GM23338 (cell line): ENCODE measurements at regions not wholly inside any gene's neighbourhood (a gene's known extent, or its start where the extent isn't known, plus 50 kb on each side); places are given as distances from the start of the nearest gene placed in this dataset.
"Not testable (repeated sequence)": the region's sequence is repeated elsewhere in the genome, so short reads cannot be mapped to it uniquely, and the experiment has no call there.

Experiments used
- ATAC-seq: fragments of 200-7000 bp; cut with Tn5 transposase; 3 replicates; pipeline ENCODE4 v1.9.1; 2020
- DNase-seq: peaks from one replicate; pipeline ENCODE4 v3.0.0-alpha.2; 2015; ENCODE audit warnings: low spot score
- H2AFZ ChIP-seq: fragments of 200-600 bp; sonication (generic); 2 replicates; pipeline ENCODE4 v1.8.0; 2016; ENCODE audit warnings: antibody characterized with exemption, mild to moderate bottlenecking, moderate library complexity
- H3F3A ChIP-seq: fragments of 200-600 bp; sonication (generic); replicated peaks from 2 replicates; pipeline ENCODE4 v1.8.0; 2017; ENCODE audit warnings: antibody characterized with exemption, mixed run types, low read depth
- H3K27ac ChIP-seq: fragments of 200-600 bp; sonication (generic); 2 replicates; pipeline ENCODE4 v1.6.1; 2016; ENCODE audit warnings: low read depth
- H3K27me3 ChIP-seq: fragments of 200-600 bp; sonication (generic); 2 replicates; pipeline ENCODE4 v1.8.0; 2016; ENCODE audit warnings: mild to moderate bottlenecking, mixed run types, moderate library complexity; ENCODE audit not compliant: insufficient read depth
- H3K36me3 ChIP-seq: fragments of 200-600 bp; sonication (generic); 2 replicates; pipeline ENCODE4 v1.8.0; 2016; ENCODE audit warnings: mild to moderate bottlenecking; ENCODE audit not compliant: insufficient read depth
- H3K4me1 ChIP-seq: fragments of 200-600 bp; sonication (generic); 2 replicates; pipeline ENCODE4 v1.8.0; 2016; ENCODE audit warnings: mild to moderate bottlenecking, moderate library complexity; ENCODE audit not compliant: insufficient read depth
- H3K4me2 ChIP-seq: fragments of 200-600 bp; sonication (generic); 2 replicates; pipeline ENCODE4 v1.7.1; 2017; ENCODE audit warnings: mixed run types
- H3K4me3 ChIP-seq: fragments of 200-600 bp; sonication (generic); 2 replicates; pipeline ENCODE4 v1.6.1; 2016; ENCODE audit warnings: mixed run types
- H3K79me2 ChIP-seq: fragments of 200-600 bp; sonication (generic); replicated peaks from 2 replicates; pipeline ENCODE4 v1.8.0; 2017; ENCODE audit warnings: mild to moderate bottlenecking; ENCODE audit not compliant: insufficient read depth
- H3K9me2 ChIP-seq: fragments of 200-600 bp; sonication (generic); 2 replicates; pipeline ENCODE4 v1.8.0; 2017; ENCODE audit not compliant: insufficient read depth
- H4K20me1 ChIP-seq: fragments of 200-600 bp; sonication (generic); replicated peaks from 2 replicates; pipeline ENCODE4 v1.8.0; 2017; ENCODE audit warnings: mild to moderate bottlenecking; ENCODE audit not compliant: insufficient read depth
- H3K27ac Mint-ChIP-seq: 2 replicates; pipeline ENCODE4 v1.8.0; 2020; ENCODE audit warnings: inconsistent platforms, mild to moderate bottlenecking, moderate library complexity, mixed read lengths
- H3K27me3 Mint-ChIP-seq: 3 replicates; pipeline ENCODE4 v1.8.0; 2022; ENCODE audit warnings: low read depth, mild to moderate bottlenecking, moderate library complexity, mixed read lengths, inconsistent platforms; ENCODE audit not compliant: insufficient read depth, poor library complexity
- H3K36me3 Mint-ChIP-seq: 3 replicates; pipeline ENCODE4 v1.8.0; 2021; ENCODE audit warnings: low read depth, mild to moderate bottlenecking, inconsistent platforms, moderate library complexity, mixed read lengths
- H3K4me1 Mint-ChIP-seq: 3 replicates; pipeline ENCODE4 v1.8.0; 2020; ENCODE audit warnings: mild to moderate bottlenecking, inconsistent platforms, mixed read lengths
- H3K4me3 Mint-ChIP-seq: 3 replicates; pipeline ENCODE4 v1.8.0; 2021; ENCODE audit warnings: moderate library complexity, mild to moderate bottlenecking, inconsistent platforms, mixed read lengths
- H3K9me3 Mint-ChIP-seq: 3 replicates; pipeline ENCODE4 v1.8.0; 2020; ENCODE audit warnings: moderate library complexity, mild to moderate bottlenecking, inconsistent platforms, mixed read lengths
- CREB1 ChIP-seq: fragments of 250-450 bp; sonication (Bioruptor Pico); IDR thresholded peaks from 2 replicates; pipeline ENCODE4 v1.5.0; 2020; ENCODE audit warnings: low read depth, mild to moderate bottlenecking, moderate library complexity
- EZH2 ChIP-seq: fragments of 200-600 bp; sonication (generic); IDR thresholded peaks from one replicate; pipeline ENCODE4 v1.8.0; 2017; ENCODE audit warnings: antibody characterized with exemption, mild to moderate bottlenecking, low read depth; ENCODE audit not compliant: unreplicated experiment
- POLR2AphosphoS5 ChIP-seq: IDR thresholded peaks from 2 replicates; pipeline ENCODE4 v1.6.1; 2016; ENCODE audit warnings: antibody characterized with exemption, low read depth
- STAT1 ChIP-seq: IDR thresholded peaks from one replicate; pipeline ENCODE4 v1.6.1; 2016; ENCODE audit warnings: antibody characterized with exemption; ENCODE audit not compliant: unreplicated experiment
- ZNF331 ChIP-seq: fragments of 250-450 bp; sonication (Bioruptor Pico); IDR thresholded peaks from 2 replicates; pipeline ENCODE4 v1.5.0; 2020; ENCODE audit warnings: low read depth, mild to moderate bottlenecking, moderate library complexity
- ZNF462 ChIP-seq: fragments of 250-450 bp; sonication (Bioruptor Pico); IDR thresholded peaks from 2 replicates; pipeline ENCODE4 v1.5.0; 2020; ENCODE audit warnings: mild to moderate bottlenecking, moderate library complexity

GRCh38 chr15:20340331-20340811 lies 201.2 kb downstream of the GOLGA6L6 start:
- Histone ChIP-seq H2AFZ (no peak overlapping the region), H3K9me2 (no peaks in the 10 kb centered on the region), H3K4me2 (no peak overlapping the region), H3K27ac (no peak overlapping the region), H3F3A (no peaks in the 10 kb centered on the region), H3K4me3 (no peak overlapping the region), H3K4me1 (no peaks in the 10 kb centered on the region), H3K27me3 (no peaks in the 10 kb centered on the region), H4K20me1 (no peaks in the 10 kb centered on the region), H3K79me2 (no peaks in the 10 kb centered on the region), H3K36me3 (0 out of 2 replicates have a peak, but pooled peaks cover 3% of the 10 kb centered on the region)
- TF ChIP-seq CREB1 (CRISPR knock-in tag) (no peak), ZNF331 (no peak), POLR2AphosphoS5 (no peak), ZNF462 (CRISPR knock-in tag) (no peak), EZH2 (no peak), STAT1 (no peak)
- no peaks in the 10 kb centered on the region for H3K4me1 Mint-ChIP-seq
- no peak for ATAC-seq
- no peak for DNase-seq
- H3K9me3 Mint-ChIP-seq = peaks cover 25% of the 10 kb centered on the region
- peaks cover 13% of the 10 kb centered on the region for H3K36me3 Mint-ChIP-seq
- H3K27me3 Mint-ChIP-seq = peaks cover 3% of the 10 kb centered on the region
- no peak overlapping the region for H3K4me3 Mint-ChIP-seq
- H3K27ac Mint-ChIP-seq = no peak overlapping the region

GRCh38 chr15:20339086-20339791 lies 202.4 kb downstream of the GOLGA6L6 start:
- H3K4me3 ChIP-seq, H3F3A ChIP-seq, H3K27ac Mint-ChIP-seq, H3K4me1 Mint-ChIP-seq, H2AFZ ChIP-seq, H3K4me3 Mint-ChIP-seq, DNase-seq, H3K79me2 ChIP-seq, ATAC-seq, H3K27me3 ChIP-seq, H3K4me1 ChIP-seq, H3K4me2 ChIP-seq, H4K20me1 ChIP-seq, H3K9me2 ChIP-seq, H3K36me3 ChIP-seq, H3K27ac ChIP-seq, H3K27me3 Mint-ChIP-seq: not testable (repeated sequence)
- Mint-ChIP-seq H3K9me3 (peaks cover 31% of the 10 kb centered on the region), H3K36me3 (peaks cover 13% of the 10 kb centered on the region)

- not testable (repeated sequence) for H3K79me2 ChIP-seq, H3K4me1 ChIP-seq, H3K4me3 ChIP-seq, H2AFZ ChIP-seq, H4K20me1 ChIP-seq, H3K4me3 Mint-ChIP-seq, H3K27me3 Mint-ChIP-seq, H3K27ac ChIP-seq, H3K9me2 ChIP-seq, H3F3A ChIP-seq, H3K4me2 ChIP-seq, H3K4me1 Mint-ChIP-seq, ATAC-seq, H3K36me3 ChIP-seq, DNase-seq, H3K27me3 ChIP-seq, H3K27ac Mint-ChIP-seq
- Mint-ChIP-seq H3K36me3 (peaks cover 13% of the 10 kb centered on the region), H3K9me3 (peaks cover 36% of the 10 kb centered on the region)
Measured at GRCh38 chr15:20338671-20339070, 202.9 kb downstream of the GOLGA6L6 start.

- H3K79me2 ChIP-seq, ATAC-seq, H3K4me1 Mint-ChIP-seq, H3K4me3 Mint-ChIP-seq, H3K27ac ChIP-seq, H3K36me3 ChIP-seq, H3K27me3 Mint-ChIP-seq, H3K4me2 ChIP-seq, DNase-seq, H3F3A ChIP-seq, H3K4me1 ChIP-seq, H2AFZ ChIP-seq, H3K9me2 ChIP-seq, H3K4me3 ChIP-seq, H3K27me3 ChIP-seq, H3K27ac Mint-ChIP-seq, H4K20me1 ChIP-seq: not testable (repeated sequence)
- peaks cover 42% of the 10 kb centered on the region for H3K9me3 Mint-ChIP-seq
- H3K36me3 Mint-ChIP-seq = peaks cover 17% of the 10 kb centered on the region
Measured at GRCh38 chr15:20337238-20337637, 204.4 kb downstream of the GOLGA6L6 start.
